Keratinocyte (primary cell): ENCODE measurements at regions not wholly inside any gene's neighbourhood (a gene's known extent, or its start where the extent isn't known, plus 50 kb on each side); places are given as distances from the start of the nearest gene placed in this dataset.
"Not testable (repeated sequence)": the region's sequence is repeated elsewhere in the genome, so short reads cannot be mapped to it uniquely, and the experiment has no call there.

ENCODE experiments used
- DNase-seq: peaks from one replicate; pipeline ENCODE4 v3.0.0-alpha.2; 2011; ENCODE audit warnings: low read depth, missing footprints, low spot score
- FAIRE-seq: peaks from 2 replicates; lab custom pipeline; 2011; peaks lifted over from hg19 to GRCh38; lab: Jason Lieb, UNC
- H2AFZ ChIP-seq: 2 replicates; pipeline ENCODE4 v1.6.0; 2012; ENCODE audit warnings: low read length, control low read depth, inconsistent platforms; ENCODE audit not compliant: control insufficient read depth
- H3K27ac ChIP-seq: 2 replicates; pipeline ENCODE4 v1.5.1; 2011; ENCODE audit warnings: low read length; ENCODE audit not compliant: control insufficient read depth, insufficient read depth
- H3K27me3 ChIP-seq: 3 replicates; pipeline ENCODE4 v1.6.0; 2011; ENCODE audit warnings: low read length; ENCODE audit not compliant: control insufficient read depth, insufficient read depth; ENCODE audit errors: extremely low read depth
- H3K36me3 ChIP-seq, 2 experiments: 2 replicates in 1 of 2; 3 replicates in 1 of 2; pipeline ENCODE4 v1.5.1; 2011; ENCODE audit warnings: low read length in 2 of 2, mild to moderate bottlenecking in 1 of 2; ENCODE audit not compliant: control insufficient read depth in 2 of 2, insufficient read depth in 2 of 2; ENCODE audit errors: extremely low read depth in 1 of 2
- H3K4me1 ChIP-seq: 3 replicates; pipeline ENCODE4 v1.5.1; 2011; ENCODE audit warnings: low read length; ENCODE audit not compliant: control insufficient read depth, insufficient read depth; ENCODE audit errors: extremely low read depth
- H3K4me2 ChIP-seq: 3 replicates; pipeline ENCODE4 v1.6.0; 2011; ENCODE audit warnings: low read depth, low read length; ENCODE audit not compliant: control insufficient read depth, insufficient read depth; ENCODE audit errors: extremely low read depth
- H3K4me3 ChIP-seq, 3 experiments: fragments of 200-600 bp in 1 of 3; sonication (generic) in 1 of 3; 2 replicates in 2 of 3; 3 replicates in 1 of 3; pipeline ENCODE4 v1.5.1; 2011 to 2016; ENCODE audit warnings: low read length in 3 of 3, mild to moderate bottlenecking in 3 of 3, control low read depth in 2 of 3, inconsistent platforms in 1 of 3, low read depth in 1 of 3, mixed read lengths in 1 of 3, mixed run types in 1 of 3, moderate library complexity in 1 of 3; ENCODE audit not compliant: control insufficient read depth in 2 of 3, insufficient read depth in 2 of 3; ENCODE audit errors: extremely low read depth in 1 of 3
- H3K79me2 ChIP-seq: 2 replicates; pipeline ENCODE4 v1.6.0; 2012; ENCODE audit warnings: low read length; ENCODE audit not compliant: control insufficient read depth, insufficient read depth
- H3K9ac ChIP-seq: 3 replicates; pipeline ENCODE4 v1.6.0; 2011; ENCODE audit warnings: low read length; ENCODE audit not compliant: control insufficient read depth, insufficient read depth; ENCODE audit errors: extremely low read depth
- H3K9me1 ChIP-seq: 3 replicates; pipeline ENCODE4 v1.6.0; 2011; ENCODE audit warnings: low read length; ENCODE audit not compliant: control insufficient read depth, insufficient read depth; ENCODE audit errors: extremely low read depth
- H3K9me3 ChIP-seq: 2 replicates; pipeline ENCODE4 v1.5.1; 2012; ENCODE audit warnings: low read depth, low read length; ENCODE audit not compliant: control insufficient read depth
- H4K20me1 ChIP-seq: 3 replicates; pipeline ENCODE4 v1.6.0; 2011; ENCODE audit warnings: low read length; ENCODE audit not compliant: control insufficient read depth, insufficient read depth; ENCODE audit errors: extremely low read depth
- CTCF ChIP-seq, 3 experiments: IDR thresholded peaks in 1 of 3; conservative IDR thresholded peaks in 1 of 3; optimal IDR thresholded peaks in 1 of 3; 2 replicates in 2 of 3; 3 replicates in 1 of 3; pipeline versions ENCODE3 to v1.5.1; 2011; ENCODE audit warnings: low read length in 3 of 3, mild to moderate bottlenecking in 3 of 3, moderate library complexity in 2 of 3, control low read depth in 1 of 3, inconsistent platforms in 1 of 3; ENCODE audit not compliant: insufficient read depth in 2 of 3; ENCODE audit errors: extremely low read depth in 1 of 3
- EZH2 ChIP-seq: IDR thresholded peaks from one replicate; pipeline ENCODE4 v1.6.1; 2012; ENCODE audit warnings: inconsistent platforms, mild to moderate bottlenecking, low read length, moderate library complexity
- dilution Hi-C: fragments of 300-500 bp; cut with MboI; formaldehyde crosslinking; loops from one replicate; pipeline ENCODE4 v1.7.0; 2020; ENCODE audit warnings: low sequenced_read_pairs; ENCODE audit not compliant: extremely low pct_ligation_motif_present

GRCh38 chr1:98110674-98111073 is 189.8 kb upstream of the DPYD start:
- H3K27ac ChIP-seq, result no peak overlapping the region
- FAIRE-seq (no peak), DNase-seq (no peak)
- H3K4me3 ChIP-seq, result no peak overlapping the region
- H3K9me1 ChIP-seq, result no peaks in the 10 kb centered on the region
- H3K4me2 ChIP-seq, result no peak overlapping the region
- no peaks in the 10 kb centered on the region for H3K27me3 ChIP-seq
- H3K4me1 ChIP-seq, result peaks cover 3% of the 10 kb centered on the region
- no peaks in the 10 kb centered on the region for H4K20me1 ChIP-seq
- dilution Hi-C loops, result no loop called here
- no peak overlapping the region for H2AFZ ChIP-seq
- H3K79me2 ChIP-seq, result no peaks in the 10 kb centered on the region
- H3K9ac ChIP-seq, result no peak overlapping the region
- no peaks in the 10 kb centered on the region for H3K36me3 ChIP-seq
- H3K9me3 ChIP-seq, result peaks cover 5% of the 10 kb centered on the region
- TF ChIP-seq CTCF (optimal IDR thresholded peaks at IDR 0.05 in 1 of 3, IDR thresholded peaks at IDR 0.05 in 1 of 3, conservative IDR thresholded peaks at IDR 0.05 in 1 of 3; ENCODE audit: extremely low read depth in 1 of 3, insufficient read depth in 2 of 3, low read length in 3 of 3) (peak in 1 of 3 experiments; percentile 16), EZH2 (no peak)

- H3K4me3 ChIP-seq, H3K36me3 ChIP-seq, dilution Hi-C loops, H3K4me2 ChIP-seq, H3K79me2 ChIP-seq, H3K4me1 ChIP-seq, H3K9me3 ChIP-seq, FAIRE-seq, H4K20me1 ChIP-seq, H2AFZ ChIP-seq, H3K9me1 ChIP-seq, H3K9ac ChIP-seq, H3K27me3 ChIP-seq, H3K27ac ChIP-seq, DNase-seq: not testable (repeated sequence)
These were observed 187.5 kb upstream of the DPYD start for GRCh38 chr1:98108378-98108777.

- no peak for DNase-seq
- Histone ChIP-seq H3K36me3 (no peaks in the 10 kb centered on the region), H3K27ac (no peak overlapping the region), H3K4me3 (no peak overlapping the region), H3K4me2 (no peak overlapping the region), H3K9ac (no peak overlapping the region), H4K20me1 (no peaks in the 10 kb centered on the region), H3K27me3 (no peaks in the 10 kb centered on the region), H3K4me1 (peaks cover 6% of the 10 kb centered on the region), H2AFZ (no peak overlapping the region), H3K9me1 (no peaks in the 10 kb centered on the region), H3K9me3 (peaks cover 5% of the 10 kb centered on the region), H3K79me2 (no peaks in the 10 kb centered on the region)
- TF ChIP-seq CTCF (optimal IDR thresholded peaks at IDR 0.05 in 1 of 3, IDR thresholded peaks at IDR 0.05 in 1 of 3, conservative IDR thresholded peaks at IDR 0.05 in 1 of 3; ENCODE audit: extremely low read depth in 1 of 3, insufficient read depth in 2 of 3, low read length in 3 of 3) (no peak), EZH2 (no peak)
- FAIRE-seq, result no peak
- dilution Hi-C loops, result no loop called here
These were observed 186.4 kb upstream of the DPYD start for GRCh38 chr1:98107256-98107655.
